ENCODE measurements at regions not wholly inside any gene's neighbourhood (a gene's known extent, or its start where the extent isn't known, plus 50 kb on each side); places are given as distances from the start of the nearest gene placed in this dataset.

DNA sequence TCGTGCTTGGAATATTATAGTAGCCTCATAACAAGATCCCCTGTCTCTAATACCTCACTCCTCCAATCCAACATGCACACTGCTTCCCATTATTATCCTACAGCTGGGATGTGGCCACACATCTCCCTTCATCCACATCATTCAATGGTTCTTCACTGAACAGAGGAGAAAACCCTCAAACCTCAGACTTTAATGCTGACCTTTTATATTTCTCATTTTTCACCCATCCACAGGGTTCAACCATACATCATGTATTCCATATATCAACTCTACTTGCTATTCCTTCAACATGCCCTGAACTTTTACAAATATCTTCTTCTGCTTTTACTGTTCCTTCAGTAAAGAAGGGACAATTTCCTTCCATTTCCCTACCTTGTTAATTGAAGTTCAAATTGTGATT lies 396.8 kb downstream of the TLE4 start:
- no peak for DNase-seq (ENCODE audit: low read depth, low spot score)

DNA sequence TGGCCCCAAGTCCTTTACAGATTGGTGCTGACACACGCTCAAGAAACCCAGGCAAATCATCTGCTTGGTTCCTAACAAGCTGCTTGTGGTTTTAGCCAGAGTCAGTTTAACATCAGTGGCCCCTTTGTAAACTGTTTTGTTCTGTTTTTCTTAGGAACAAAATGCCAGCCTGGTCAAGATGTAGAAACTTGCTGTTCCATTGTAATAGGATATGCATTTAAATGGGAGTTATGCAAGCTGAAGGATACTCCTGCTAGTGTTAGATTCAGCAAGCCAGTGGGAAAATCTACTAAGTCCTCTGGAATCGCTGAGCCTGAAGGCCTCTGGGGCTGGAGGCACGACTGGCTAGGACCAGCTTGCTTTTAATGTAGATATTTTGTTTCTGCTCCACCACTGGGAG lies 391.1 kb downstream of the TLE4 start:
- DNase-seq (ENCODE audit: low read depth, low spot score) = peak; percentile 30

DNA sequence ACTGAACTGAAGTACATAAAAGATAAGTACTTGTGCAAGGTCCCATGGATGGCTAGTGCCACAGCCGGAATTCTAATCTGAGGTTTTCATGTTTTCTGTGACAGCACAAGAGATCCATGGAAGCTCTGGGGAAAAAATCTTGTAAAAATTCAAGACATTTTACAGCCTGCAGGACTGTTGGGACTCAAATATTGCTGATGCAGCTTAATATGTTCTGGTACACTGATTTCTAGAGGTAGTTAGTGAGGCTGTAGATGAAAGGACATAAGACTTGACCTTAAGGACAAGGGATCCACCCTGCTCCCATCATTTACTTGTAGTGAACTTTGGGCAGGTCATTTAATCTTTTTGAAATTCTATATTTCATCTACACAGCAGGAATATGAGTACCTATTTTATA lies 390.4 kb downstream of the TLE4 start:
- DNase-seq (ENCODE audit: low read depth, low spot score) = no peak

DNA sequence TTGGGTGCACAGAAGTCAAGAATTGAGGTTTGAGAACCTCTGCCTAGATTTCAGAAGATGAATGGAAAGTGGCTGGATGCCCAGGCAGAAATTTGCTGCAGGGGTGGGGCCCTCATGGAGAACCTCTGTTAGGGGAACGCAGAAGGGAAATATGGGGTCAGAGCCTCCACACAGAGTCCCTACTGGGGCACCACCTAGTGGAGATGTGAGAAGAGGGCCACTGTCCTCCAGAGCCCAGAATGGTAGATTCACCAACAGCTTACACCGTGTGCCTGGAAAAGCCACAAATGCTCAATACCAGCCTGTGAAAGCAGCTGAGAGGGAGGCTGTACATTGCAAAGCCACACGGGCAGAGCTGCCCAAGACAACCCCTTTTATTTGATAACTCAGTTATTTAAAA lies 383.5 kb downstream of the TLE4 start:
- DNase-seq (ENCODE audit: low read depth, low spot score) = no peak

DNA sequence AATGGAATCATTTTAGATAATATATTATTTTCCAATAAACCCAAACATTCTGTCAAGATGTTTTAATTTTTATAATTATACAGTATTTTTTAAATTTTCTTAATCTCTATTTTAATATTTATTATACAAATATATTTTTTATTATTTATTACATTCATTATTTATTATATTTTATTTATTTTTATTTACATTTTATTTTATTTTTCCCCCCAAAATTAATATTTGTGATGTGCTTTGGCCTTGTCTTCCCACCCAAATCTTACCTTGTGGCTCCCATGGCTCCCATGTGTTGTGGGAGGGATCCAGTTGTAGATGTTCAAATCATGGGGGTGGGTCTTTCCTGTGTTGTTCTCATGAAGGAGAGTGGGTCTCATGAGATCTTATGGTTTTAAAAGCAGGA lies 382.1 kb downstream of the TLE4 start:
- no peak for DNase-seq (ENCODE audit: low read depth, low spot score)

DNA sequence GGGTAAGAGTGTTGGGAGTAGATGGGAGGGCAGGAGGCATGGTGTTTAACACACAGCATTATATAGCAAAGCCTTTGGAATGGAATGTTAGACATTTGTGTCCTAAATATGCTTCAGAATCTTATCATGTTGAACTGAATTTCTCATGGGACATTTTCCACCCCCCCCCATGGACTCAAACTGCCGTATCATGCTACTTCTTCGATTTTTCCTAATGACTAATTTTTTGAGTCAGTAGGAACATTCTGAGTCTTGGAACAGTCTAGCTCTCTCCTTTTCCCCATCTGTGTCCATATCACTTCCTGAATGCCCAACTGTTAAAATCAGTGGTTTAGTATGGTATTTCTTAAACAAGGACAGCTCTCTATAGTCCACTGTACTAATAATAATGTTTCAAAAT lies 380.6 kb downstream of the TLE4 start:
- no peak for DNase-seq (ENCODE audit: low read depth, low spot score)

DNA sequence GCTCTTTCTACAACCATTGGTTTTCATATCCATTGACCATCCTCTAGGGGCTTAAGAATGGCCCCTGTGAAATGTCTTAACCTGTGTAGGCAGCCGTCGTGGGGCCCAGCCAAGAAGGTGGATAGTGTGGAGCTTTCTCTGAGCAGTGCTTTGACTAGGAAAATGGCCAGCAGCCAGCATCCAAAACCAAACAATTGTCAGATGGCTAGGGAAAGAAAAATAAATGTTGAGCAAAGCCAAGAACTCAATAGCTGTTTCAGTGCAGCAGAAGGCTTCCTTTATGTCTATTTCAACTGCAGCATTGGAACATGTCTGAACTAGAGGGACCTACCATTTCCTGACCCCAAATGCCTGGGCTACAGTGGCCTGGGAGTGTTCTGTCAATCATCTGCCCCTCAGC lies 374.9 kb downstream of the TLE4 start:
- DNase-seq (ENCODE audit: low read depth, low spot score) = no peak

DNA sequence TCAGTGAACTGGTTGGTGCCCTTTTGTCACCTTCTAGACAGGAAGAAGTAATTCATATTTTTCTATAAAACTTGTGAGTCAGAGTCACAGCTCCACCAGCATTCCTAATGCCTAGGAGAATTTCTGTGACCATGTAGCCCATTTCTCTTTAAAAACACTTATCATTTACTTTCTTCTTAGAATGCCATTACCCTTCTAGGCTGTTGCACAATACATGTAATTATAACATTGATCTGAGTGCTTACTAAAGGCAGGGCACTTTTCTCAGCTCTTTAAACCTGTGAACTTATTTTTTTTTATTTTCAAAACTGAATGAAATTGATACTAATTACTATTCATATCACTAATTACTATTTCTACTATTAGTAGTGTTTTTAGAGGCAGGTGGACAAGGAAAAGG lies 373.7 kb downstream of the TLE4 start:
- DNase-seq (ENCODE audit: low read depth, low spot score) = no peak

DNA sequence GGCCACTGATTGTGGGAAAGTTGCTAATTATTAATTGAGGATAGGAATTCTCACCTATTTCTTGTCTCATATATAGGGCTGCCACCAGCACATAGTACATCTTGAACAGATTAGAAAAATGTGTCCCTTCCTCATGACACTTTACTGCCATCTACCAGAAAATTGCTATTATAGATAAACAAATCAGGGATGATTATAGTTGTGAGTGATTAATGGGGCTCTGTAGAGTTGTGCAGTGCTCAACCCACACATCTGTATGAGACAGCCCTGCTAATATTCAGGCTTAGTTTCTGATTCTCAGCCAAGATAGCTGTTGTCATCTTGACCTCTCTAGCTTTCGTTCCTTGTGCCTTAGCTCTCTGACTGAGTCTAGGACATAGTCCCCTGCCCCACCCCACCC lies 373.3 kb downstream of the TLE4 start:
- DNase-seq (ENCODE audit: low read depth, low spot score) = no peak

DNA sequence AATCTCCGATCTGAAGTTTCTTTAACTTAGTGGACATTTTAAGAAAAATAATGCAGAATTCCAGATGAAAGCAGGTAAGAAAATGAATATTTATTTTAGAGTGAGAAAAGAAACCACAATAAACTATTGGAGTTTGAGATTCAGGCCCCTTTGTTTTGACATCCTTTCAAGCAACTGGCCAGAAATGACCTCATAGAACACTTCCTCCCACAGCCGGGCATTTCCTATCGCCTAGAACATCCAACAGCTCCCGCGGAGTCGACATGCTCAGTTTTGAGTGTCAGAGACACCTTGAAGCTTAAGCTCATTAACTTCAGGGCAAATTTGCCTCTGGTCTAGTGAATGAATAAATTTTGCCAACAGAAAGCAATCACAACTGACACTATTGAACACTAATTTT lies 369.2 kb downstream of the TLE4 start:
- no peak for DNase-seq (ENCODE audit: low read depth, low spot score)

DNA sequence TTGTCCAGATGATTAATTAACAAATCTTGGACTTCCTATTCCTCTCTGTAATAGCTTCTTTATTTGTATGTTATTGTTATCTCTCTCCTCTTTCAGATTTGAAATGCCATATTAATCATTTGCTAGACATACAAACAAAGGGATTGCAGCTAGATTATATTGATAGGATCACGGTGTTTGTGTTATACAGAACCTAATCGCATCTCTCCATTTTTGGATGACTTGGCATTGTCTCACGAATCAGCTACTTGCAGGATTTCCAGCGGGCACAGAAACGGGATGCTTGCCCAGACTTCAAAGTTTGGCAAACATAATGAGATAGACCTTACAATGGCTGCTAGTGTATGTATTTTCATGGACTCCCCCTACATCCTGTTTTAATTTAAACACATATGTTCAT lies 368.1 kb downstream of the TLE4 start:
- DNase-seq (ENCODE audit: low read depth, low spot score) = no peak

DNA sequence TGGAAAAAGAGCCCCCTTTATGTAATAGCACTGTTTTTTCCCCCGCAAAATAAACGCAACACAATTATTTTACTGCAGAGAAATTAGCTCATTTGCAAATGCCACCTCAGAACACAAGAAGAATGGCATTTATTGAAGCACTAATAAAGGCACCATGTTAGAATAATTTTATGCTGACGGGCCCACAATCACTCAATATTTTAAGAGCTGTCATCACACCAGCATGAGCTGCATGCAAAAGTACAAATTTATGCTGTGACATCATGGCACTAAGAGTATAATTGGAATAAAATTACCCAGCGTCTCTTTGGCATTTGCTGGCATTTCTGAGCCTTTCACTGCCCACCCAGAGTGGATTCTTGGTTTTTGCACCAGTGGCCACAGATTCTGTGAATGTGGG lies 364.6 kb downstream of the TLE4 start:
- no peak for DNase-seq (ENCODE audit: low read depth, low spot score)

DNA sequence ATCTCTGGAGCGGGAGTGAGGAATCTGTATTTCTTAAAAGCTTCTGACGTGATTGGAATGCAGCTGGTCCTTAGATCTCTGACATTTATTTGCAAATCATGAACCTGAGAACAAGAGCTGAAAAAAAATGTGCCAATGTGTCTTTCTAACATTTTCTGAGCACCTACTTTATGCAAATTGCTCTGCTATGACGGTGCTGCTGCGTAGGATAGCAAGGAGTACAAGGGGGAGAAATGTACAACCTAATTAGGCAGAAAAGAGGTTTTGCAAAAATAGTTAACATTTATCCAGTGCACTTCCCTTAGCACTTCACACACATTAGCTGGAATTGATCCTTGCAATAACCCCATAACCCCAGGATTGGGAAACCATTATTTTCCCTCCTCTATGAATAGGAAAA lies 357.5 kb downstream of the TLE4 start:
- no peak for DNase-seq (ENCODE audit: low read depth, low spot score)

DNA sequence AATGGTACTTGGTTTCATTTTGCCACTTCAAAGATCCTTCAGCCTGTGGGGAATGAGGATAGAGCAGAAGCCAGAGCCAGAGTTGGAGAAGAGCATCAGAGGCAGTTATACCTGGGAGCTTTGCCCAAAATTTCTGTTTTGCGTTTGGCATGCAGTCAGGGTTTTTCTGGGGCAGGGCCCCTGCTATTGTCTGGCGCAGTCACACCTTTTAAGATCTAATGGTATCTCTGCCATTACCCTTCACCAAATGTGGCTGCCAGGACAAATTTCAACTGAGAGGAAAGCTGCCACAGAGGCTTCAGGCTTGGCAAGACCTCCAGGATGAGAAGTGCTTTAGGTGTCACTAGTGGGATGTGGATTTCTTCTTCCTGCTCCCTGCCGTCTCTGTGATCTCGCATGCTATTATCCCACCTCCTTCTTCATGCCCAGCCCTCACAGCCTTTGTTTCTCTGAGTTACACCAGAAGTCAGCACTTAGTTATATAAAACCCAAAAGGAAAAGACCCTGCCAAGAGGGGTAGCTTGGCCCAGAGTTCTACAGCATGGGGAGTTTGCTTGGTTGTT lies 357.0 kb downstream of the TLE4 start:
- no peak for DNase-seq (ENCODE audit: low read depth, low spot score)

DNA sequence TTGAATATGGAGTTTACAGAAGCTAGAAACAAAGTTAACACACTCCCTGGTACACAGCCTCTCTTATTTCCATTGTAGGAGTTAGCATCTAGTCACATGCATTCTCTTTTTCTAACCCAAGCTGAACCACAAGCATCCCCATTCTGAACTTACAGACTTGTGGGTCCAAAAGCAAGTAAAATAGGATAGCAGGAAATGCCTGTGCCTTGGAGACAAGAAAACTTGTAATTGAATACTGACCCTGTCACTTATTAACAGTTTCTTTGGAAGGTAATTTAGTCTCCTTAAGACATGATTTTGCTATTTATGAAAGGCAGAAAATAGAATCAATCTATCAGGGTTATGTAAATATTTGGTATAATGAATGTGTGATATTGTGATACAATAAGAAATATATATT lies 353.6 kb downstream of the TLE4 start:
- DNase-seq (ENCODE audit: low read depth, low spot score) = no peak

DNA sequence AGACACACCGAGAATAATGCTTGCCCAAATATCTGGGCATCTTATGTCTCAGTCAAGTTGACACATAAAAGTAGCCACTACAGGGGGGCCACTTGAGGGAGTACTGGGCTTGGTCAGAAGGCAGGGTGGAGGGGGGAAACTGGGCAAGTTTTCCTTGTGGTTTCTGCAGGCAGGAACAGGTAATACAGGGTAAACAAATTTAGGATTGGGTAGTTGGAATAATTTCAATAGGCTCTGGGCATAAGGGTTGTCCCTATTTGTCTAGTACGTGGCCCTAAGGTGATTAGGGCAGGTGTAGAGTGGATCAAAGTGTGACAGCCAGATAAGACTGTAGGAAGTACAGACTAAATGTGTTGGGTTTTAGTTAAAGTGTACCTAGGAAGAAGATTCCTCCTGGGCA lies 353.1 kb downstream of the TLE4 start:
- DNase-seq (ENCODE audit: low read depth, low spot score) = no peak

DNA sequence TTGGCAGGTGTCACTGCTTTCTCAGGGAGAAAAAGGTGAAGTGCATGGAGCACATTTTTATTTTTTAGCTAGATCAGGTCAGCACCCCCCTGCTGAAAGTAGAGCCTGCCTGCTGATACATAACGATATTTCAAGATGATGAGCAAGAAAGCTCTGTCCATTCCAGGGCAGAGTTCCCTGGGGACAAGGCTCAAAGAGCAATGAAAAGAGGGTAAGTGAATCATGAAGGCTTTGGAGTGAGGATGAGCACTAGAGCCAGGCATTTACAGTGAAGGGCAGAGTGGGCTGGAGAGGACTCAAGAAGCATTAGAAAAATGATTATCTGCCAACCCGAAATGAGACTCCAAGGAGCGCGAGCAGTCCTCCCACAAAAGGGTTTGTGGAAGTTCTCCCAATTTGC lies 345.7 kb downstream of the TLE4 start:
- no peak for DNase-seq (ENCODE audit: low read depth, low spot score)

DNA sequence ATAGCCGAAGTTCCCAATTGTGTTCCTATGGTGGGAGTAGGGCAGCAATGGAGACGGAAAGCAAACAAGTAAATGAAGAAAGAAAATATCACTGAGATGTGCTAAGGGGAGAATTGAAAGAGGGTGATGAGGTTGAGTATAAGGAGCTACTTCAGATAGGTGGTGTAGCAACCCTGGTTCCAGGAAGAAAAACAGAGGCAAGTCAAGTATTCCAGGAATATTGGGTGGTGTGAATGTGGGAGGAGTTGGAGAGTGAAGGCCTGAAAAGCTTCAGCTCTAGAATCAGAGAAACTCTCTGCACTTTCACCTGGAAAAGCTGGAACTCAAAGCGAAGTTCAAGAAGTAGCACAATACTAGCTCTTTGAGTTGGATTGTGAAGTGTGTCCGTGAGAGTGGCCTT lies 342.1 kb downstream of the TLE4 start:
- no peak for DNase-seq (ENCODE audit: low read depth, low spot score)

DNA sequence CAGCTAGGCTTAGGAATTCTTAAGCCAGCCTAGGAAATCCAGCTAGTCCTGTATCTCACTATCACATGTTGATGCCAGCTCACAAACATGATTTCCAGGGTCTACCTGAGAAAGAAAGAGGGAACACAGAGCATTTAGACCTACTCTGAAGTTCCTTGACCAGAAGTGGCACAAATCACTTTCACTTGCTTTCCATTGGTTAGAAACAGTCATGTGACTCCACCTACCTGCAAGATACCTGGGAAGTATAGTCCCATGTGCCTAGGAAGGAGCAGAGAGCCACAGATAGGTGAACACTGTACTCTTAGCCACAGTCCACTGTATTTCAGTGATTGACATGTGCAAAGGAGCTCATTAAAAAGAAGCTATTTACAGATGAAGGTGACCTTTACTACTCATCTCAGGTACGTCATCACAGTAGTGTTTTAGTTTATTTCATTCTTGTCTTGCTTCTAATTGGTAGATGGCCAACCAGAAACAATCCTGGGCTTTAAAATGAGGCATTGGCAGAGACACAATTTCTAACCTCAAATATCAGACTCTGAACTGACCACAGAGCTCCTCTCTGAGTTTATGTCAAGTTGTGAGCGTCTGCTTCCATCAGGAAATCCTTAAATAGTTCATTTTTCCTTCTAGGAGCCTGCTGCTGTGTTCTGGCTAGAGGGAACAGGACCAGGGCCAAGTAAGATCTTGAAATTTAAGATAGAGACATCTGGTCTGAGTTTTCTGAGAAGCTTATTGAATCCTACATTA lies 340.7 kb downstream of the TLE4 start:
- no peak for DNase-seq (ENCODE audit: low read depth, low spot score)

DNA sequence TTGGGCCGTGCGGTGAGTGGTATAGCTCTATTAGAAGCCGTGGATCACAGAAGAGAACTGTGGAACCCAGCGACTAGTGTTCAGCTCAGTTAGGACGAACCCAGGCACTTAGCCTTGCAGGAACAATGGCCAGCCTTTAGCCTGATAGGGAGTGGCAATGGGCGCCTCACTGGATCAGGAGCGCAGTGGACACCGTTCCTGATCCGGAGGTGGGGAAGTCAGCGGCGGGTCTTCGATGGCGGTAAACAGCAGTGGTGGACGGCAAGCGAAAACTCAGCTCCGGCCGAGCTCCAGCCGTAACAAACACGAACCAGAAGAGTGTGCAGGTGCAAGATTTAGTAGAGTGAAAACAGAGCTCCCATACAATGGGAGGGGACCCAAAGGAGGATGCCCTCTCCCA lies 340.0 kb downstream of the TLE4 start:
- no peak for DNase-seq (ENCODE audit: low read depth, low spot score)

DNA sequence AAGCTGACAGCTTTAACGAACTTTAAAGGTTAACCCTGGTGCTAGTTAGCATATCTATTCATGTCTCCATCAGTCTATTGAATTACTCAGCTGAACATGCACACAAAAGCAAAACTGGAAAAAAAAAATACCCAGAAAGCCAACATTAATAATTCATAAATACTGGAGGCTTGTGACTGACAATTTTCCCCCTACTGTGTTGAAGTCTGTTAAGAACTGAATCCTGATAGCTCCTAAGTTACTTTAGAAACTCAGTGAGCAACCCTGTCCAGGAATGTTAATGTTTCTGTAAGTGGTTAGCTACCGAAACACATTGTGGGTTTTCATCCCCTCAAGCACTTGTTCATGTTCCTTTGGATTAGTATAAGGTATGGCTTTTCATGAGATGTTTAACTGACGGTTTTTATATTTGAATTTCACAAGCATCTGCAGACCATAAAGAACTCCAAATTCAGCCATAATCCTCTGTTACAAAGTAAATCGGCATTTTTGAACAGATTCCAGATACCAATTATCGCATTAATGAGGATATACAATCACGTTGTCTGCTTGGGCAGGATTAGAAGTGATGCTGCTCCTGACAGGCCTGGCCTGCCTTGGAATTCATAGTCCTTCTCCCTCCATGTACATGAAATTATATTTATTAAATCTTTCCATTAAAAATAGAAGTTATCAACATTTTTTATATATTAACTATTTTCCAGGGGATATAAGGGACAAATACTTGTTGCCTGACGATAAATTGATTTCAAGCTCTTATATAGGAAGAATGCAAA lies 331.2 kb downstream of the TLE4 start:
- DNase-seq (ENCODE audit: low read depth, low spot score) = no peak

DNA sequence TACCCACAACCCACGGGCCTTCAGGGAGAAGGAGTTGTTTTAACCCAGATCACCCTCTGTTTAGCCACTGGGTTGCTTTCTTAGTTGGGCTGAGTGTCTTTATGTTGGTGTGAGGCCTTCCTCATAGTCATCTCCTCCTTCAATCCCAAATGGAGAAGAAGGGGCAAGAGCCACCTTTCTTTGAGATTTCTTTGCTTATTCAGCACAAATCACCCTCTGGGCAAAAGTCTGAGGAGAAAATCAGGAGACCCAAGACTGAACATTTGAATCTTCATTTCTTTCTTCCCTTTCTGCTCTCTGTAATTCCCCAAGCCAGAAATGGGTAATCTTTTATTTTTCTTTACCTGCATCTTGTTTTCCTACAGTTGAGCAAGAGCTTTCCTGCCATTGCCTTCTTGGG lies 329.0 kb downstream of the TLE4 start:
- DNase-seq (ENCODE audit: low read depth, low spot score) = no peak

DNA sequence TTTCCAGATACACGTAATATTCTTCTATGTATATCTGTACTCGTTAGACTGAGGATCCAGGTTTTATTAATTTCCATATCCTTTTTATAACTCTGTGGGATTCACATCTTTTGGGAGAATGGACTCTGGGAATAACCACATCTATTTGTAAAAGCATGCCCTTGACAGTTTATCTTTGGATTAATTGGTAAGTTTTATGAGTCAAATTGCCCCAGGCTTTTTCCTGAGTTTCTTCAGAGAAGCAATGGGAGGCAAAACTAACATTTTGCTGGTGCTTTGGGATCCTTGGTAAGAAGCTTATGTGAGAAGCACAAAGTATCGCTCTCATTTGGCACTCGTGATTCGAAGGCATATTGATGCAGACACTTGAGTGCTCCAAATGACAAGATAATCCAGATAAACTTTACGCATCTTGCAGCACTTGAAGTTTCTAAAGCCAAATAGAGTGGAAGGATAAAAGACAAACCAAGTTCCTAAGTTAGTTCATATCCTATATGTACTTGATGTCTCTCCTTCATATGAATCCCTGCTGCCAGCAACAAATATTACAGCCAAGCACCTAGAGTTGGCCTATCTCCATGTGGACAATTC lies 324.7 kb downstream of the TLE4 start:
- DNase-seq (ENCODE audit: low read depth, low spot score) = no peak
